Parathyroid adenoma (tissue), 2 donors: ENCODE measurements at regions not wholly inside any gene's neighbourhood (a gene's known extent, or its start where the extent isn't known, plus 50 kb on each side); places are given as distances from the start of the nearest gene placed in this dataset.

Source experiments
- H2AFZ ChIP-seq: fragments of 300-600 bp; sonication (generic); one replicate; pipeline ENCODE4 v1.7.0; 2017; ENCODE audit warnings: antibody characterized with exemption, mild to moderate bottlenecking
- H3K27ac ChIP-seq: fragments of 300-600 bp; sonication (generic); one replicate; pipeline ENCODE4 v1.7.0; 2017
- H3K27me3 ChIP-seq: fragments of 300-600 bp; sonication (generic); one replicate; pipeline ENCODE4 v1.7.0; 2017; ENCODE audit warnings: low read length; ENCODE audit not compliant: control insufficient read depth, insufficient read depth
- H3K36me3 ChIP-seq: fragments of 300-600 bp; sonication (generic); one replicate; pipeline ENCODE4 v1.7.0; 2017; ENCODE audit warnings: low read length; ENCODE audit not compliant: control insufficient read depth, insufficient read depth
- H3K4me1 ChIP-seq: fragments of 300-600 bp; sonication (generic); one replicate; pipeline ENCODE4 v1.7.0; 2017; ENCODE audit warnings: control low read depth
- H3K4me2 ChIP-seq: fragments of 300-600 bp; sonication (generic); one replicate; pipeline ENCODE4 v1.7.0; 2017; ENCODE audit warnings: low read length
- H3K4me3 ChIP-seq: fragments of 300-600 bp; sonication (generic); one replicate; pipeline ENCODE4 v1.7.0; 2017; ENCODE audit warnings: low read depth, low read length
- H3K79me2 ChIP-seq: fragments of 300-600 bp; sonication (generic); one replicate; pipeline ENCODE4 v1.7.0; 2017; ENCODE audit warnings: control low read depth
- H3K9ac ChIP-seq: fragments of 300-600 bp; sonication (generic); one replicate; pipeline ENCODE4 v1.7.0; 2017; ENCODE audit warnings: mild to moderate bottlenecking
- H3K9me3 ChIP-seq: fragments of 300-600 bp; sonication (generic); one replicate; pipeline ENCODE4 v1.7.0; 2017; ENCODE audit warnings: low read length; ENCODE audit not compliant: control insufficient read depth
- TF ChIP-seq, protein P1 (sequence below): fragments of 300-600 bp; sonication (generic); IDR thresholded peaks from one replicate; pipeline ENCODE4 v1.7.0; 2017; ENCODE audit warnings: antibody characterized with exemption, mild to moderate bottlenecking
- donor health status: primary hyperparathyroidism.

DNA sequence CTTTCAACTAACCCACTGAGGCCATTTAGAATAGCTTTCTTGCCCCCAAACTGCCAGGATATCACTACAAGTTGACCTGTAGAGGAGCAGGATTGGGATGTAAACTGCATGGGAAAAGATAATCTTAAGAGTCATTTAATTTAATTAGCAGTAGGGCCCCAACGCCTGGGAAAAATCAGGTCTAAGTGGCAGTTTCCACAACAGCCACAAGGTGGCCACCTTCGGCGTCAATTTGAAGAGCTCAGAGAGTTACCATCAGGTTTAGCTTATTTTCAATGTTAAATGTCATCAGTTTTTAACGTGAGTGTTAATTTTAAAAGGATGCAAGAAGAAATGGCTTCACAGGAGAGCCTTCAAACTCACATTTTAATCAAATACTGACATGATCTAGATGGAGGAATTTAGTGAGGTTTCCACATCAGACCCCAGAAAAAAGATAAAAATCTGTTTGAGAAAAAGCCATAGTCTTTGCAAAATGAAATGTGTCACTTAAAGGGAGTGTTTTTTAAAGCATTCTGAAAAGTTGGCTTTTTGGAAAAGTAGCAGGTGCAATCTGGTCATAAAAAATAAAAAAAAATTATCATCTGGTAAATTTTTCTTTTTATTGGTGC is 77.3 kb upstream of the UPP2 start:
- Histone ChIP-seq H3K27me3 (no peaks in the 10 kb centered on the region), H3K79me2 (no peaks in the 10 kb centered on the region), H2AFZ (no peak overlapping the region), H3K9ac (no peak overlapping the region), H3K4me3 (no peak overlapping the region), H3K9me3 (no peaks in the 10 kb centered on the region), H3K4me2 (no peak overlapping the region), H3K27ac (no peak overlapping the region), H3K4me1 (no peaks in the 10 kb centered on the region), H3K36me3 (no peaks in the 10 kb centered on the region)
- TF ChIP-seq, protein P1, sequence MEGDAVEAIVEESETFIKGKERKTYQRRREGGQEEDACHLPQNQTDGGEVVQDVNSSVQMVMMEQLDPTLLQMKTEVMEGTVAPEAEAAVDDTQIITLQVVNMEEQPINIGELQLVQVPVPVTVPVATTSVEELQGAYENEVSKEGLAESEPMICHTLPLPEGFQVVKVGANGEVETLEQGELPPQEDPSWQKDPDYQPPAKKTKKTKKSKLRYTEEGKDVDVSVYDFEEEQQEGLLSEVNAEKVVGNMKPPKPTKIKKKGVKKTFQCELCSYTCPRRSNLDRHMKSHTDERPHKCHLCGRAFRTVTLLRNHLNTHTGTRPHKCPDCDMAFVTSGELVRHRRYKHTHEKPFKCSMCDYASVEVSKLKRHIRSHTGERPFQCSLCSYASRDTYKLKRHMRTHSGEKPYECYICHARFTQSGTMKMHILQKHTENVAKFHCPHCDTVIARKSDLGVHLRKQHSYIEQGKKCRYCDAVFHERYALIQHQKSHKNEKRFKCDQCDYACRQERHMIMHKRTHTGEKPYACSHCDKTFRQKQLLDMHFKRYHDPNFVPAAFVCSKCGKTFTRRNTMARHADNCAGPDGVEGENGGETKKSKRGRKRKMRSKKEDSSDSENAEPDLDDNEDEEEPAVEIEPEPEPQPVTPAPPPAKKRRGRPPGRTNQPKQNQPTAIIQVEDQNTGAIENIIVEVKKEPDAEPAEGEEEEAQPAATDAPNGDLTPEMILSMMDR, result peak; percentile 88

DNA sequence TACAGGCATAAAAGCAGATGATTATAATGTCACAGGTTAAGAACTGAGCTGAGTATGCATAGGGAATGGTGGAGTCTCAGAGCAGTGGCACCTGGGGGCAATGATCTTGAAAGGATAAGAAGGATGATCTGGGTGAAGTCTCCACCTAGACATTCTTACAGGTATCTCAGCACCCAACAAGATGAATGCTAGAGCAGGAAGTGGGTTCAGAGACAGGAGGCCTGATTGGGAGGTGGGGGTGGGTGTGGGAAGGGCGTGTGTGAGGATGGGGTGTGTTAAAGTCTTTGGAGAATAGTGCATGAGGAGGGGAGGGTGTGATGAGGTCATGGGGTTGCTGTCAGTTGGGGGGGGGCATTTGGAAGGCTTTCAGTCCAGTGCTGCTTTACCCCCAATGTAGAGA is 78.8 kb upstream of the UPP2 start:
- Histone ChIP-seq H3K36me3 (no peaks in the 10 kb centered on the region), H3K4me2 (no peak overlapping the region), H3K9ac (no peak overlapping the region), H3K4me1 (no peaks in the 10 kb centered on the region), H3K79me2 (no peaks in the 10 kb centered on the region), H3K9me3 (no peaks in the 10 kb centered on the region), H3K27me3 (no peaks in the 10 kb centered on the region), H3K4me3 (no peak overlapping the region), H3K27ac (no peak overlapping the region), H2AFZ (no peak overlapping the region)
- TF ChIP-seq, protein P1, result no peak

GRCh38 chr2:158021226-158021625 is 80.5 kb upstream of the UPP2 start:
- H3K9ac ChIP-seq, result no peak overlapping the region
- H3K79me2 ChIP-seq, result no peaks in the 10 kb centered on the region
- H3K4me1 ChIP-seq, result no peaks in the 10 kb centered on the region
- TF ChIP-seq, protein P1, result no peak
- no peaks in the 10 kb centered on the region for H3K9me3 ChIP-seq
- no peaks in the 10 kb centered on the region for H3K36me3 ChIP-seq
- H2AFZ ChIP-seq, result no peak overlapping the region
- no peaks in the 10 kb centered on the region for H3K27me3 ChIP-seq
- H3K4me3 ChIP-seq, result no peak overlapping the region
- H3K27ac ChIP-seq, result no peak overlapping the region
- no peak overlapping the region for H3K4me2 ChIP-seq

GRCh38 chr2:158015428-158016076 is 86.1 kb upstream of the UPP2 start:
- H3K27me3 ChIP-seq, result no peaks in the 10 kb centered on the region
- H3K4me2 ChIP-seq, result no peak overlapping the region
- H3K27ac ChIP-seq, result no peak overlapping the region
- H3K4me1 ChIP-seq, result no peaks in the 10 kb centered on the region
- H2AFZ ChIP-seq, result no peak overlapping the region
- H3K79me2 ChIP-seq, result no peaks in the 10 kb centered on the region
- H3K9ac ChIP-seq, result no peak overlapping the region
- H3K4me3 ChIP-seq, result no peak overlapping the region
- no peaks in the 10 kb centered on the region for H3K9me3 ChIP-seq
- TF ChIP-seq, protein P1, result no peak
- no peaks in the 10 kb centered on the region for H3K36me3 ChIP-seq

DNA sequence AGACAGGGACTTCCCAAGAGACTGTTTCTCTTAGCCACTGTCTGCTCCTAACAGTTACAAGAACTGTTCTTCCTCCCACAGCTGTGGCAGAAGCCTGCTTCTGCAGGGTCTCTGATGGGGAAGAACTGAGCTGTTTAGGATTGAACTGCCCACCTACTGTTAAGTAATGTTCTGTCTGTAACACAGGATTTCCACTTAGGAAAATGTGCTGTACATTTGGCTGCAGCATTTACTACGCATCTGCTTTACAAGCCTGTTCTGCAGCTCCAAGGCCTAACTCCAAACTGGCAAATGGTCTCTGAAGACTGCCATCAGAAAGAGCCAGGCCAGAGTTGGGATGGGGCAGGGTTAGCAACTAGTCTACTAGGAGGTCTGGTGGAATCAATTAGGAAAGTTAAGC is 87.8 kb upstream of the UPP2 start:
- no peaks in the 10 kb centered on the region for H3K27me3 ChIP-seq
- H3K4me1 ChIP-seq, result no peaks in the 10 kb centered on the region
- H3K36me3 ChIP-seq, result no peaks in the 10 kb centered on the region
- TF ChIP-seq, protein P1, result no peak
- no peak overlapping the region for H2AFZ ChIP-seq
- no peak overlapping the region for H3K27ac ChIP-seq
- H3K9me3 ChIP-seq, result no peaks in the 10 kb centered on the region
- H3K4me3 ChIP-seq, result no peak overlapping the region
- no peaks in the 10 kb centered on the region for H3K79me2 ChIP-seq
- no peak overlapping the region for H3K9ac ChIP-seq
- H3K4me2 ChIP-seq, result no peak overlapping the region
